22Rv1 (cell line): ENCODE measurements at regions not wholly inside any gene's neighbourhood (a gene's known extent, or its start where the extent isn't known, plus 50 kb on each side); places are given as distances from the start of the nearest gene placed in this dataset.

Experiments used
- CTCF ChIP-seq: fragments of 450-650 bp; IDR thresholded peaks from 2 replicates; pipeline ENCODE4 v1.5.1; 2017; ENCODE audit warnings: mild to moderate bottlenecking
- ZFX ChIP-seq: fragments of 450-650 bp; IDR thresholded peaks from 2 replicates; pipeline ENCODE4 v1.6.1; 2017; ENCODE audit warnings: antibody characterized with exemption, borderline replicate concordance

GRCh38 chr1:30054126-30054525, 669.3 kb downstream of the MATN1 start:
- no peak for TF ChIP-seq CTCF
- TF ChIP-seq ZFX = no peak
